Endodermal cell (in vitro differentiated cells): ENCODE measurements at regions not wholly inside any gene's neighbourhood (a gene's known extent, or its start where the extent isn't known, plus 50 kb on each side); places are given as distances from the start of the nearest gene placed in this dataset.

Experiments
- DNase-seq: peaks from one replicate; pipeline ENCODE4 v3.0.0-alpha.2; 2017
- H3K27ac ChIP-seq: 2 replicates; pipeline ENCODE4 v1.5.1; 2013; ENCODE audit warnings: mild to moderate bottlenecking, low read depth, low read length, moderate library complexity
- H3K27me3 ChIP-seq: 2 replicates; pipeline ENCODE4 v1.6.1; 2013; ENCODE audit warnings: mild to moderate bottlenecking, low read length, moderate library complexity; ENCODE audit not compliant: insufficient read depth, control insufficient read depth, poor library complexity, severe bottlenecking
- H3K36me3 ChIP-seq: 2 replicates; pipeline ENCODE4 v1.7.0; 2013; ENCODE audit warnings: mild to moderate bottlenecking, low read length, moderate library complexity; ENCODE audit not compliant: control insufficient read depth, insufficient read depth
- H3K4me1 ChIP-seq: one replicate; pipeline ENCODE4 v1.7.0; 2013; ENCODE audit warnings: low read length; ENCODE audit not compliant: control insufficient read depth, insufficient read depth
- H3K4me3 ChIP-seq: 2 replicates; pipeline ENCODE4 v1.5.1; 2013; ENCODE audit warnings: mild to moderate bottlenecking, low read length, moderate library complexity
- H3K9ac ChIP-seq: 2 replicates; pipeline ENCODE4 v1.6.1; 2013; ENCODE audit warnings: mild to moderate bottlenecking, low read length, moderate library complexity; ENCODE audit not compliant: poor library complexity, severe bottlenecking; ENCODE audit errors: extremely low read depth
- H3K9me3 ChIP-seq: 2 replicates; pipeline ENCODE4 v1.6.1; 2013; ENCODE audit warnings: mild to moderate bottlenecking, low read length, moderate library complexity; ENCODE audit not compliant: control insufficient read depth
- H3K27ac Mint-ChIP-seq: 2 replicates; pipeline ENCODE4 v1.8.0; 2020; ENCODE audit warnings: mixed read lengths
- H3K27me3 Mint-ChIP-seq: 2 replicates; pipeline ENCODE4 v1.8.0; 2021; ENCODE audit warnings: mild to moderate bottlenecking, mixed read lengths; ENCODE audit not compliant: insufficient read depth
- H3K36me3 Mint-ChIP-seq: 2 replicates; pipeline ENCODE4 v1.8.0; 2020; ENCODE audit warnings: low read depth, mixed read lengths
- H3K4me1 Mint-ChIP-seq: 2 replicates; pipeline ENCODE4 v1.8.0; 2020; ENCODE audit warnings: mixed read lengths
- H3K4me3 Mint-ChIP-seq: 2 replicates; pipeline ENCODE4 v1.8.0; 2020; ENCODE audit warnings: mild to moderate bottlenecking, moderate library complexity, mixed read lengths
- H3K9me3 Mint-ChIP-seq: 2 replicates; pipeline ENCODE4 v1.8.0; 2020; ENCODE audit warnings: mild to moderate bottlenecking, mixed read lengths
- CTCF ChIP-seq: fragments of 200-600 bp; sonication (generic); conservative IDR thresholded peaks from 2 replicates; pipeline ENCODE4 v1.5.0; 2021; ENCODE audit warnings: antibody characterized with exemption, mild to moderate bottlenecking
- WGBS, 2 experiments: methylation state at CpG; one replicate each; pipeline versions ENCODE4 v1.1.5 to v1.1.7; 2013; ENCODE audit warnings: missing lambda C conversion rate in 2 of 2, mixed read lengths in 1 of 2; ENCODE audit not compliant: insufficient coverage in 1 of 2, insufficient read length in 1 of 2; 5-methylcytosine and 5-hydroxymethylcytosine counted together

GRCh38 chr2:109679626-109680025, 65.5 kb downstream of the SOWAHC start:
- Mint-ChIP-seq H3K4me1 (peaks cover 14% of the 10 kb centered on the region), H3K27me3 (peaks cover 3% of the 10 kb centered on the region), H3K9me3 (no peaks in the 10 kb centered on the region), H3K27ac (no peak overlapping the region), H3K36me3 (no peaks in the 10 kb centered on the region), H3K4me3 (no peak overlapping the region)
- H3K27me3 ChIP-seq, result no peaks in the 10 kb centered on the region
- H3K4me3 ChIP-seq, result no peak overlapping the region
- H3K9me3 ChIP-seq, result no peaks in the 10 kb centered on the region
- no peak for DNase-seq
- no peaks in the 10 kb centered on the region for H3K36me3 ChIP-seq
- no peaks in the 10 kb centered on the region for H3K4me1 ChIP-seq
- 86 to 93% methylated on average over 1 to 5 of the region's 5 CpGs for WGBS, 2 experiments
- H3K9ac ChIP-seq, result no peak overlapping the region
- no peak overlapping the region for H3K27ac ChIP-seq
- TF ChIP-seq CTCF, result no peak

- Histone ChIP-seq H3K9me3 (no peaks in the 10 kb centered on the region), H3K4me3 (no peak overlapping the region), H3K27me3 (no peaks in the 10 kb centered on the region), H3K4me1 (no peaks in the 10 kb centered on the region), H3K27ac (no peak overlapping the region), H3K9ac (no peak overlapping the region), H3K36me3 (no peaks in the 10 kb centered on the region)
- TF ChIP-seq CTCF, result no peak
- Mint-ChIP-seq H3K9me3 (no peaks in the 10 kb centered on the region), H3K4me1 (peaks cover 17% of the 10 kb centered on the region), H3K27me3 (peaks cover 1% of the 10 kb centered on the region), H3K4me3 (no peak overlapping the region), H3K36me3 (no peaks in the 10 kb centered on the region), H3K27ac (no peak overlapping the region)
- DNase-seq, result no peak
- 91 to 94% methylated on average over 10 to 11 of the region's 11 CpGs for WGBS, 2 experiments
Measured at GRCh38 chr2:109680523-109681297, 66.5 kb downstream of the SOWAHC start.

- H3K9me3 Mint-ChIP-seq, result no peaks in the 10 kb centered on the region
- H3K4me1 ChIP-seq, result no peaks in the 10 kb centered on the region
- no peaks in the 10 kb centered on the region for H3K9me3 ChIP-seq
- 95 to 100% methylated on average over 3 to 5 of the region's 5 CpGs for WGBS, 2 experiments
- H3K36me3 ChIP-seq, result no peaks in the 10 kb centered on the region
- no peak for TF ChIP-seq CTCF
- H3K9ac ChIP-seq, result no peak overlapping the region
- H3K36me3 Mint-ChIP-seq, result no peaks in the 10 kb centered on the region
- no peak overlapping the region for H3K27ac ChIP-seq
- peaks cover 18% of the 10 kb centered on the region for H3K4me1 Mint-ChIP-seq
- no peak overlapping the region for H3K27ac Mint-ChIP-seq
- H3K27me3 ChIP-seq, result no peaks in the 10 kb centered on the region
- DNase-seq, result no peak
- H3K4me3 Mint-ChIP-seq, result no peak overlapping the region
- H3K27me3 Mint-ChIP-seq, result no peaks in the 10 kb centered on the region
- no peak overlapping the region for H3K4me3 ChIP-seq
Measured at GRCh38 chr2:109681633-109682380, 67.6 kb downstream of the SOWAHC start.
